NCI-H1417 (cell line): ENCODE measurements at regions not wholly inside any gene's neighbourhood (a gene's known extent, or its start where the extent isn't known, plus 50 kb on each side); places are given as distances from the start of the nearest gene placed in this dataset.

Source experiments
- DNase-seq, 3 experiments: peaks; one replicate each; lab custom pipeline; 2025; lab: John Stamatoyannopoulos, UW

DNA sequence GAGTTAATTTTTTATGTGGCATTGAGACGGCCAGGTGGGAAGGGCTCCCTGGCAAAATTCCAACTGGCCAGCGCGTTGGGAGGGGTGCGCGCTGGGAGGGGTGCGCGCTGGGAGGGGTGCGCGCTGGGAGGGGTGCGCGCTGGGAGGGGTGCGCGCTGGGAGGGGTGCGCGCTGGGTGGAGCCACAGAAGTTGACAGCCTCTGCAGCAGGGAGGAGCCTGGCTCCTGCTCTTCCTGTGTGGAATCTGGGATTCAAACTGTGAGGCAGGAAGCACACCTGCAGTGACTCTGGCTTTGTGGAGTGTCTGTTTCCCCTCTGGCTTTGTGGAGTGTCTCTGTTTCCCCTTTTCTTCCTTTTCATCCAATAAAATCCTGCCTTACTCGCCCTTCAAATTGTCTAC, 147.9 kb upstream of the CBLN2 start:
- DNase-seq = peak in 2 of 3 experiments; percentile 84 to 93

- no peak for DNase-seq
Observed at GRCh38 chr18:72687736-72688135, 143.6 kb upstream of the CBLN2 start.

DNA sequence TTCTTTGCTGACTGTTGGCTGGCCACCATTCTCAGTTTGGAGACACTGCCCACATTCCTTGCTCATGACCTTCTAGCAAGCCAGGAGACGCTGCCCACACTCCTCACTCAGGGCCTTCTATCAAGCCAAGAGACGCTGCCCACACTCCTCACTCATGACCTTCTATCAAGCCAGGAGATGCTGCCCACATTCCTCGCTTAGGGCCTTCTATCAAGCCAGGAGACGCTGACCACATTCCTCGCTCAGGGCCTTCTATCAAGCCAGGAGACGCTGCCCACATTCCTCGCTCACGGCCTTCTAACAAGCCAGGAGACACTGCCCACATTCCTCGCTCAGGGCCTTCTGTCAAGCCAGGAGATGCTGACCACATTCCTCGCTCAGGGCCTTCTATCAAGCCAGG, 131.3 kb upstream of the CBLN2 start:
- DNase-seq = no peak

GRCh38 chr18:72674710-72675109, 130.6 kb upstream of the CBLN2 start:
- no peak for DNase-seq

GRCh38 chr18:72673242-72673641, 129.1 kb upstream of the CBLN2 start:
- DNase-seq = no peak

DNA sequence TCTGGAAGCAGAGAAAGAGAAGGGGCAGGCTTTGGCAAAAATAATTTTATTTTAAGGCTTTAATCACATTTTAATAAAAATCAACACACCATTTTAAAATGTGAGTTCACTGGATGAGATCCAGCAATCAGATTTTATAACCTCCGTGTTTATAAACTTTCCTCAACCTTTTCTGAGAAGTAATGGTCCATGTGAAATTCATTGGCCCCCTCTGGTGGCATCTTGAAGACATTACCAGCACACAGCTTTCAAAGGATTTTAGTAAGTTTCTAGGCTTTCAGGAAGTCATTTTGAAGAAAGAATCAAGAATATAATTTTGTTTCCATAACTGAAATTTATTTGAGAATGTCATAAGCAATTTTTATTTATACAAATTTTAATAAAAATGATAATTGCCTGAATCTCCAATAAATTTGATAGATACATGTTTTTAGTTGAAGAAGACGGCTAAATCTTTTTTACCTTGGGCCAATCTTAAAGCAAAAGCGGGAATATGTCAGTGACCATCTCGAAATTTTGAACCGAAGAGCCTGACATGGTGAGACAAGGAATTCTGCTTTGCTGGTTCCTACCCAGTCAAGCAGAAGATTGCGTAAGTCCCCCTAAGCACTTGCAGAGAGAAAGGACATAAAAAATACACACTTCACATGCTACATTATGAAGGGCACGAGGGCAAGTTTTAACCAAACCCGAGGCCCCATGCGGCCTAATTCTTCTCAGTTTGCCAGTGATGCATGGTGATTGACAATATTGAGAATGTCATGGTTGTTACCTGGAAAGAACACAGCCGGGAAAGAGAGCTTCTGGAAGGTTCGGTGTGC, 128.4 kb upstream of the CBLN2 start:
- peak; percentile 40 to 80 (median 45) for DNase-seq

DNA sequence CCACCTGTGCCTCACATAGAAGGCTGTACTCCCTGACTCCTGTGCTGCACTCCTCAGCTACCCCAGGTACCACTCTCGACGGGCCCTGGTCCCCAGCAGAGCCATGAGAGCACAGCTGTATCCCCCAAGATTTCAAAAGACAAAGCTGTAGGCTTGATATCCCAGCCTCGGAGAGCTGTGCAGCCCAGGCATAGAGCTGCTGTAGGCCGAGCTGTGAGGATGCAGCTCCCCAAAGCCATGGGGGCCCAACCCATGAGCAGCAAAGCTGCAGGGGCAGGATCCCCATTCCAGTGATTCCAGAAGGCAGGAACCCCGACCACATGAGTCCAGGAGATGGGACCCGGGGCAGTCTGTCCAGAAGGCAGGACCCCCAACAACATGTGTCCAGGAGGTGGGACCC, 123.8 kb upstream of the CBLN2 start:
- no peak for DNase-seq

- DNase-seq = peak; percentile 3 to 91 (median 73)
Observed at GRCh38 chr18:72652990-72653593, 109.0 kb upstream of the CBLN2 start.

GRCh38 chr18:72651033-72651432, 106.9 kb upstream of the CBLN2 start:
- no peak for DNase-seq

DNA sequence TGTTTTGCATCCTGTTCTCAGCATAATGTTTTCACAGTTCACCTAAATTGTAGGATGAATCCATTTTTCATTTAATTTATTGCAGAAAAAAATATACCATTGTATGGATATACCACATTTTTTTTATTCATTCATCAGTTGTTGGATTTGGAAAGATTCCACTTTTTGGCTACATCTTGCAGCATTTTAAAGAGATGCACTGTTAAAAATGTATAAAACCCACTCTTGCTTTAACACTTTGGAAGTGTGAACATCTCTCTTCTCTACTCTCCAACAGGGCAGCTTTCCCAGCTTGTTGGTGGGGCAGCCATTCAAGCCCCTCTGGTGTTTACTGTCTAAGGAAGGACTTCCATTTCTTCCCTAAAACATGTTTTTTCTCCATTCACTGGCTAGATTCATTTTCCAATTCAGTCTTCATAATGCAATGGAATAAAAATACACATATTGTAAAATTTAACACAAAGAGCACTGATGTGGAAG, 104.4 kb upstream of the CBLN2 start:
- DNase-seq = no peak

DNA sequence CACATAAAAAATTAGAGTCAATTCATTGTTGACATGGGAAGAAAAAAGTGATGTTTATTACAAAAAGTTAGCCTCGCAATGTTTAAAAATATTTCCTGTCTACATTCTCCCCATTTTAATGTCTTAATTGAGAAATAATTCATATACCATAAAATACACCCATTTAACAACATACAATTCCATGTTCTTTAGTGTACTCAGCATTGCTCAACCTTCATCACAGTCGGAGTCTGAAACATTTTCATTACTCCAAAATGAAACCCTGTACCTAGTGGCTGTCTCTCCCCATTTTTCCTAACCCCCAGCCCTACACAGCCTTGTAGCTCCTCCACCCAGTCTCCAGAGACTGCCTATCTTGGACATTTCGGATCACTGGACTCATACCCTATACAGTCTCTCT, 103.9 kb upstream of the CBLN2 start:
- DNase-seq = no peak

- DNase-seq = no peak
Observed at GRCh38 chr18:72640557-72640956, 96.4 kb upstream of the CBLN2 start.

GRCh38 chr18:72638376-72638775, 94.2 kb upstream of the CBLN2 start:
- DNase-seq = no peak

DNA sequence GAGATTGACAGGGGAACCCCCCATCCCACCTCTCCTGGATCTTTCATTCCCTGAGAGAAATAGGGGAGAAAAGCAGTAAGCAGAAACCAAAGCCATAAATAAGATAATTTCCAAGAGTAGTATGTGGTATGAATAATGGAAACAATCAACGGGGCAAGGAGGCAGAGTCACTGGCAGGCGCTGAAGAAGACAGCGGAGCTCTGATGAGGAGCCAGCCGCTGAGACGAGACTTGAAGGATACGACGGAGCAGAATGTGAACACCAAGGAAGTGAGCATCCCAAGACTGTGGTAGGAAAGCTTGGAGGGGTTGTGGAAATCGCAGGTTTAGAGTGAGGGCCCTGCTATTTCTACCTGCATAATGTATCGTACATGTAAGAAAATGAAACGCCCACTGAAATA, 93.6 kb upstream of the CBLN2 start:
- no peak for DNase-seq

GRCh38 chr18:72637299-72637698, 93.2 kb upstream of the CBLN2 start:
- DNase-seq = no peak

GRCh38 chr18:72636611-72637010, 92.5 kb upstream of the CBLN2 start:
- no peak for DNase-seq

GRCh38 chr18:72634500-72634899, 90.4 kb upstream of the CBLN2 start:
- peak in 1 of 3 experiments; percentile 57 for DNase-seq

GRCh38 chr18:72630991-72631390, 86.8 kb upstream of the CBLN2 start:
- peak; percentile 8 to 89 (median 63) for DNase-seq

DNA sequence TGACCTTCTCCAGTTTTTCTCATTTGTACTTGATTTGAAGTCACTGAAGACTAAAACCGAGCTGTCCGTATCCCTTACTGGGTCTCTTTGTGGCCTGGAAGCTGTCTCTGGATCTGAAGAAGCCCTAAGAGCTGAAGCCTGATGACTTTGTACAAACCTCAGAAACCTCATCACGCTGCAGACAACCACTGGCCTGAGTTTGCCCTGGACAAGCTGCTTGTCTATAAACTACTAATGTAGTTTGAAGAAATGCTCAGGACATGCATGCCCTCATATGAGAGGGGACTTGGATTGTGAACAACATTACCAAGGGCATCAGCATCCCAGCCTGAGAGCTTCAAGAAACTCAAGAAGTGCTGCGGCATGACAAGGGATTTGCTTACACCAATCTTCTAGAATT, 79.3 kb upstream of the CBLN2 start:
- DNase-seq = no peak

GRCh38 chr18:72613534-72613930, 69.4 kb upstream of the CBLN2 start:
- DNase-seq = no peak

DNA sequence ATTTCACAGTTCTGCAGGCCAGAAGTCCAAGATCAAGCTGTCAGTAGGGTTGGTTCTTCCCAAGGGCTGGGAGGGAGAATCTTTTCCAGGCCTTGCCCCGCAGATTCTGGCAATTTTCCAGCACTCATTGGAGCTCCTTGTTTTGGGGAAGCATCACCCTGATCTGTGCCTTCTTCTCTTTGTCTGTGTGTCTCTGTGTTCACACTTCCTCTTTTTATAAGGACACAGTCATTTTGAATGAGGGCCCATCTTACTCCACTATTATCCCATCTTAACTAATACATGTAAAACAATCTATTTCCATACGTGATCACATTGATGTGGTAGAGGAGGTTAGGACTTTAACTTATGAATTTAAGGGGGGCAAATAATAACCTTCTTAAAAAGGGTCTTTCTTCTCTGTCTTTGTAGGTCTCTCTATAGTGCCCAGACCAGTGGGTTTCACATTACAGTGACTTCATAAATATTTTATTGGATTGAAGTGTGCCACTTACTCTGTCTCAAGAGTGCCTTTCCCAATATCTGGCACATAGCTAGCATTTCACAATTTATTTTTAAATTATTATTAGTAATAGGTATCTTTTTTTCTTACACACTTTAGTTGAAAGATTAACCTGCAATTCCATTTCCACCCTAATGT, 68.9 kb upstream of the CBLN2 start:
- no peak for DNase-seq

GRCh38 chr18:72605376-72605775, 61.2 kb upstream of the CBLN2 start:
- no peak for DNase-seq

- no peak for DNase-seq
Observed at GRCh38 chr18:72601944-72602343, 57.8 kb upstream of the CBLN2 start.
